Ramos (cell line): ENCODE measurements at regions not wholly inside any gene's neighbourhood (a gene's known extent, or its start where the extent isn't known, plus 50 kb on each side); places are given as distances from the start of the nearest gene placed in this dataset.

Experiments used
- in situ Hi-C: fragments of 300-500 bp; cut with MboI; formaldehyde crosslinking; loops from one replicate; pipeline ENCODE4 v1.14.3; 2022; ENCODE audit warnings: low sequenced_read_pairs; ENCODE audit not compliant: unreplicated experiment

DNA sequence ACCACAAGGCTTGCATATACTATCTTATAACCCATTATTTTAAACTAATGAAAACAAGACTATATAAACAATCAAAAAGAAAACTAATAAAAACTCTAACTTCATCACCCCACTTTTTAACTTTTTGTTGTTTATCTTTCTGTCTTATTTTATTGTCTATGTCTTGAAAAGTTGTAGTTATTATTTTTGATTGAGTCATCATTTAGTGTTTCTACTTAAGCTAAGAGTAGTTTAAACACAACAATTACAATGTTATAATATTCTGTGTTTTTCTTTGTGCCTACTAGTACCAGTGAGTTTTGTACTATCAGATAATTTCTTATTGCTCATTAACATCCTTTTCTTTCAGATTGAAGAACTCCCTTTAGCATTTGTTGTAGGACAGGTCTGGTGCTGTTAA, 318.7 kb upstream of the ATP5MC3 start:
- in situ Hi-C loops = no loop called here

GRCh38 chr2:175490360-175490791, 308.9 kb upstream of the ATP5MC3 start:
- in situ Hi-C loops = no loop called here

GRCh38 chr2:175478096-175478768, 296.7 kb upstream of the ATP5MC3 start:
- in situ Hi-C loops = no loop called here

DNA sequence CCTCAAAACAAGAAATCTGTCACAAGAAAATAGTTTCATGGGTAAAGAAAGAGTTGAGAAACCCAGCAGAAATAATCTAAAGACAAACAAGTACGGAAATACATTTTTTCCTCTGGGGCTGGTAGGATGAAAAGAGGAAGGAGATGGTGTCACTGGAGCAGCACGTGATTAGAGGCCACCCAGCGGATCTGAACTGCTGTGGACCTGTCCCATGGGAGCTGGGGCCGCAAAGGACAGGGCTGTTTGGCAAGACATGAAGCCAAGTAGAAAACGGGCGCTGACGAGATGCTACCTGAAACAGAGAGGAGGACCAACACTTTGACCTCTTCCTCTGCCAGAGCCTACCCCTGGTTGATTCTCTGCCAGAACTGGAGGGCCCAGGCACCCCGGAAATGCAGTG, 295.4 kb upstream of the ATP5MC3 start:
- in situ Hi-C loops = no loop called here

GRCh38 chr2:175476374-175476773, 294.9 kb upstream of the ATP5MC3 start:
- in situ Hi-C loops = no loop called here

- in situ Hi-C loops = no loop called here
These were observed 293.6 kb upstream of the ATP5MC3 start for GRCh38 chr2:175475130-175475529.

- in situ Hi-C loops = no loop called here
These were observed 287.1 kb upstream of the ATP5MC3 start for GRCh38 chr2:175468431-175469098.

- in situ Hi-C loops = no loop called here
These were observed 283.6 kb upstream of the ATP5MC3 start for GRCh38 chr2:175465101-175465500.

- in situ Hi-C loops = no loop called here
These were observed 282.8 kb upstream of the ATP5MC3 start for GRCh38 chr2:175464311-175464670.

DNA sequence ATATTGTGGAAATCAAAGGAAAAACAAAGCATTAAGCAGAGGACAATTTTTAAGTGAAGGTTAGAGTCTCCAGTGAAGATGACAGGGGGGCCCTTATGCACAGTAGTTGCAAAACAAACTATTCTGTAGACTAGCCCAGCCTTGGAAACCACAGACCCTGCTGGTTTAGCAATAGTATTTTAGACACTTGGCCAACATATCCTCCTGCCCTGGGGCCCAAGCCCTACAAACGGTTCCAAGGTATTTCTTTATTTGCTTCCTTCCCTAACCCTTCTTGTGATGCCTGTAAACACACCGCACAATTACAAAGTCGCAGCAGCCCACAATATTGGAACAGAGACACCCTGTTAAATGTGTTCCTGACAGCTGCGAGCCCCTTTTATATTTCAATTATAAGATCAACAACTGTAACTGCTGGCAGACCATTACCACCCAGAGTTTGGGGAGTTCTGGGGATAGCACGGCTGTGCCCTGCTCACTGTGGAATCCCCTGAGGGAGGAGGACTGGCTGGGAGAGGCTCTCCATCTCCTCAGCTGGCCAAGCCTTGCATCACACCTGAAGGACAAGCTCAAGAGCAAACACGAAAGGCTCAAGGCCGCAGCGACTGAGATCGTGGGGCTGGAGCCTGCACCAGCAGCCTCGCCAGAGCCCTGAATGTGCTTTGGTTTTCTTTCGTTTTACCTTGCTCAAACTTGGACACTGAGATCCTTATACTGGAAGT, 282.2 kb upstream of the ATP5MC3 start:
- in situ Hi-C loops = no loop called here

DNA sequence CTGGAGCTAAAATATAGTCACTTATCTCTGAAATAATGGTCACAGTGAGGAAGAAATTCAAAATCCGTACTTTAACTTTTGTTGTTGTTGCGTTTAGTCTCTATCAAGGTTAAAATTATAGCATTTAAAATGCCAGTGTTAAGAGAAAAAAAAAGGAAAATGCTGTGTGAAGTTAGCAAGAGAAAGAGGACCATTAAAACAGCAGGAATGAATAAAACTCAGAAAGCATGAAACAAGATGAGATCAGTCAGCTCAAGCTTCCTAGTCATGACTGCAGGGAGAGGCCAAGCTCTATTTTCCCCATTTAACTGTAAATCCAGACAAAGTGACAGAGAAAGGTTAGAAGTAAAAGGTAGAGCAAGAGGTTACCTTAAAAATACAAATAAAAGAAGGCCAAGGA, 281.7 kb upstream of the ATP5MC3 start:
- in situ Hi-C loops = no loop called here

- in situ Hi-C loops = no loop called here
These were observed 280.7 kb upstream of the ATP5MC3 start for GRCh38 chr2:175462246-175462645.

GRCh38 chr2:175461839-175462238, 280.3 kb upstream of the ATP5MC3 start:
- in situ Hi-C loops = no loop called here

GRCh38 chr2:175457895-175458448, 276.5 kb upstream of the ATP5MC3 start:
- in situ Hi-C loops = no loop called here

DNA sequence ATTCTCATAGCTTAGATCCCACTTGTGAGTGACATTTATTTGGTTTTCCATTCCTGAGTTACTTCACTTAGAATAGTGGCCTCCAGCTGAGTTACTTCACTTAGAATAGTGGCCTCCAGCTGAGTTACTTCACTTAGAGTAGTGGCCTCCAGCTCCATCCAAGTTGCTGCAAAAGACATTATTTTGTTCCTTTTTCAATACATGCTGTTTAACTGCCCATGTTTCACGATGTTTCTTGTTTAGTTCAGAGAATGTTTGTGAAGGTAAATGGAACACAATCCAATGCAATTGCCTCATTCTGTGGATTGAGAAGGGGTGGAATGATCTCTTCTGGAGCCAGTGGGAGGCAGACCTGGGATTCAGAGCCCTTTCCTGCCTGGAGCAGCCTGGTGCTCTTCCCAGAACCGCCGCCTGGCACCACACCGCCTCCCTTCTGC, 273.5 kb upstream of the ATP5MC3 start:
- in situ Hi-C loops = no loop called here

- in situ Hi-C loops = no loop called here
These were observed 268.7 kb upstream of the ATP5MC3 start for GRCh38 chr2:175450029-175450760.

GRCh38 chr2:175449616-175450015, 268.1 kb upstream of the ATP5MC3 start:
- in situ Hi-C loops = no loop called here

GRCh38 chr2:175446201-175446600, 264.7 kb upstream of the ATP5MC3 start:
- in situ Hi-C loops = no loop called here

GRCh38 chr2:175445281-175445680, 263.8 kb upstream of the ATP5MC3 start:
- in situ Hi-C loops = no loop called here

DNA sequence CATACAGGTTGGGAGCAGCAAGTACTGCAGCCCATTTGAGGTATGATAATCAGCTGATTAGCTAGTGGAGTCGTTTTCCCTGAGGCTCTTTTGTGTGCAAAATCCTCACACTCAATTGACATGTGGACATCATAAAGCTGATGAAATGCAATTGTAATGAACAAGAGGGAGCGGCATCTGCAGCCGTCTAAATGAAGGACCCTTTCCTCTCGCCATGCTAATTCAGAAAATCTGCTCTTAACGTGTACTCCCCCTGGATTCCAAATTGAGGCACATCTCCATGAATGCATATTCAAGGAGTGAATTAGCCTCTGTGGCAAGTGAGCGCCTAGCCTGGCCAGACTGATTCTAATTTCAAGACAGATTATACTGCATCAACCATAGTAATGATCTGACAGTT, 260.9 kb upstream of the ATP5MC3 start:
- in situ Hi-C loops = no loop called here
